K562 (cell line): ENCODE measurements at regions not wholly inside any gene's neighbourhood (a gene's known extent, or its start where the extent isn't known, plus 50 kb on each side); places are given as distances from the start of the nearest gene placed in this dataset.

Experiments
- ATAC-seq: fragments of 200-7000 bp; cut with Tn5 transposase; 3 replicates; pipeline ENCODE4 v1.9.1; 2020; ENCODE audit warnings: moderate library complexity
- BruUV-seq: library from RNA; stranded (reverse); fragments of 400-500 nt; replicated peaks from 2 replicates; lab custom pipeline; 2021; lab: Mats Ljungman, UMichigan
- CTCF ChIA-PET: fragments of 300-600 bp; formaldehyde crosslinking; extraction: SDS; loops from one replicate; lab custom pipeline; 2021; ENCODE audit warnings: low intra/inter-chr PET ratio; lab: Yijun Ruan, JAX
- POLR2A ChIA-PET: fragments of 300-600, 350-650 bp; sonication (Branson Sonifier 250); formaldehyde crosslinking; extraction: SDS; loops from one replicate; lab custom pipeline; 2021; ENCODE audit warnings: antibody characterized with exemption, inconsistent platforms; lab: Yijun Ruan, JAX
- DNase-seq, 4 experiments: peaks; one replicate each; pipeline versions ENCODE4 v3.0.0 to v3.0.0-alpha.2; 2011 to 2018; ENCODE audit warnings: low spot score in 3 of 4, mixed read lengths in 3 of 4; ENCODE audit errors: extremely low read depth in 1 of 4
- FAIRE-seq: peaks from 2 replicates; lab custom pipeline; 2011; peaks lifted over from hg19 to GRCh38; lab: Jason Lieb, UNC
- H2AFZ ChIP-seq: 2 replicates; pipeline ENCODE4 v1.6.0; 2011; ENCODE audit warnings: low read depth, low read length, control low read depth, inconsistent platforms
- H3K27ac ChIP-seq: fragments of 200-600 bp; 3 replicates; pipeline ENCODE4 v1.8.0; 2011; ENCODE audit warnings: low read depth, mild to moderate bottlenecking, control low read depth, inconsistent platforms, low read length, moderate library complexity, mixed read lengths; ENCODE audit errors: extremely low read depth
- H3K27me3 ChIP-seq, 2 experiments: fragments of 300-600 bp in 1 of 2; 2 replicates in 1 of 2; 3 replicates in 1 of 2; pipeline versions ENCODE4 v1.6.0 to v1.8.0; 2011; ENCODE audit warnings: inconsistent platforms in 2 of 2, low read length in 2 of 2, mild to moderate bottlenecking in 1 of 2, mixed read lengths in 1 of 2, moderate library complexity in 1 of 2; ENCODE audit not compliant: control insufficient read depth in 2 of 2, insufficient read depth in 2 of 2
- H3K36me3 ChIP-seq: fragments of 300-600 bp; 3 replicates; pipeline ENCODE4 v1.8.0; 2011; ENCODE audit warnings: mild to moderate bottlenecking, low read length, inconsistent platforms; ENCODE audit not compliant: control insufficient read depth, insufficient read depth
- H3K4me1 ChIP-seq, 2 experiments: fragments of 200-600 bp in 1 of 2; replicated peaks in 1 of 2; 2 replicates in 1 of 2; 3 replicates in 1 of 2; pipeline versions ENCODE4 v1.5.1 to v1.8.0; 2011; ENCODE audit warnings: inconsistent platforms in 2 of 2, low read length in 2 of 2, mild to moderate bottlenecking in 1 of 2, mixed read lengths in 1 of 2, moderate library complexity in 1 of 2; ENCODE audit not compliant: control insufficient read depth in 2 of 2, insufficient read depth in 2 of 2
- H3K4me2 ChIP-seq: 2 replicates; pipeline ENCODE4 v1.6.1; 2011; ENCODE audit warnings: low read length, control low read depth, inconsistent platforms, mixed read lengths; ENCODE audit not compliant: insufficient read depth
- H3K4me3 ChIP-seq: fragments of 200-600 bp; sonication (generic), shearing (Covaris generic); 2 replicates; pipeline ENCODE4 v1.5.1; 2016; ENCODE audit warnings: control low read depth, inconsistent platforms
- H3K79me2 ChIP-seq: fragments of 200-600 bp; 3 replicates; pipeline ENCODE4 v1.8.0; 2011; ENCODE audit warnings: low read length, inconsistent platforms; ENCODE audit not compliant: control insufficient read depth, insufficient read depth
- H3K9ac ChIP-seq, 2 experiments: 2 replicates each; pipeline versions ENCODE4 v1.6.0 to v1.6.1; 2011; ENCODE audit warnings: low read depth in 2 of 2, low read length in 2 of 2, control low read depth in 1 of 2, inconsistent platforms in 1 of 2, mild to moderate bottlenecking in 1 of 2, mixed read lengths in 1 of 2; ENCODE audit not compliant: insufficient read depth in 1 of 2
- H3K9me1 ChIP-seq: one replicate; pipeline ENCODE4 v1.6.0; 2011; ENCODE audit warnings: inconsistent platforms, mild to moderate bottlenecking, low read length, moderate library complexity; ENCODE audit not compliant: control insufficient read depth, insufficient read depth
- H3K9me3 ChIP-seq: replicated peaks from 2 replicates; pipeline ENCODE4 v1.5.1; 2011; ENCODE audit warnings: low read depth, low read length, inconsistent platforms; ENCODE audit not compliant: control insufficient read depth, insufficient read depth
- H4K20me1 ChIP-seq: replicated peaks from 2 replicates; pipeline ENCODE4 v1.6.1; 2011; ENCODE audit warnings: low read length, inconsistent platforms, mixed read lengths; ENCODE audit not compliant: control insufficient read depth, insufficient read depth
- FOXJ2 ChIP-seq: fragments of 200-800 bp; sonication (Bioruptor generic); IDR thresholded peaks from 2 replicates; pipeline ENCODE4 v1.6.1; 2016; ENCODE audit warnings: missing genetic modification characterization, missing compliant biosample characterization
- GABPA ChIP-seq: fragments of 200-800 bp; sonication (Bioruptor generic); conservative IDR thresholded peaks from 2 replicates; pipeline ENCODE4 v1.6.1; 2016; ENCODE audit warnings: low read depth, missing genetic modification characterization, missing compliant biosample characterization
- MIER1 ChIP-seq: fragments of 450-650 bp; IDR thresholded peaks from 2 replicates; pipeline ENCODE4 v1.6.1; 2016; ENCODE audit warnings: antibody characterized with exemption, mild to moderate bottlenecking, low read depth
- NCOA4 ChIP-seq: fragments of 450-650 bp; IDR thresholded peaks from 2 replicates; pipeline ENCODE4 v1.6.1; 2018; ENCODE audit warnings: mild to moderate bottlenecking; ENCODE audit not compliant: partially characterized antibody
- RHOXF2B ChIP-seq: fragments of 250-450 bp; sonication (Bioruptor Pico); conservative IDR thresholded peaks from 2 replicates; pipeline ENCODE4 v1.5.1; 2021
- TCF3 ChIP-seq: sonication (generic); formaldehyde crosslinking; IDR thresholded peaks from 2 replicates; pipeline ENCODE4 v1.4.0; 2020; ENCODE audit warnings: mild to moderate bottlenecking, missing genetic modification reagents
- ZNF324 ChIP-seq: fragments of 250-450 bp; sonication (Bioruptor Pico); IDR thresholded peaks from 2 replicates; pipeline ENCODE4 v1.4.0; 2020; ENCODE audit warnings: mild to moderate bottlenecking
- WGBS: fragments of 100-300 bp; shearing (Covaris generic); methylation state at CpG from one replicate; pipeline ENCODE4 v1.1.6; 2016; ENCODE audit warnings: low coverage, mixed read lengths; ENCODE audit not compliant: insufficient coverage; ENCODE audit errors: missing lambda C conversion rate; 5-methylcytosine and 5-hydroxymethylcytosine counted together
- in situ Hi-C: fragments of 300-500 bp; cut with MboI; formaldehyde crosslinking; loops from 4 replicates; pipeline ENCODE4 v1.15.0; 2018; ENCODE audit warnings: inconsistent platforms, mixed read lengths
- intact Hi-C: fragments of 100-400 bp; cut with micrococcal nuclease; formaldehyde crosslinking; loops from 2 replicates; pipeline ENCODE4 v1.14.2; 2022
- TF ChIP-seq, protein P1 (sequence below), 2 experiments: fragments of 450-650 bp in 1 of 2; sonication (generic) in 1 of 2; formaldehyde crosslinking; conservative IDR thresholded peaks; 2 replicates each; pipeline versions ENCODE4 v1.4.0 to v1.8.1; 2020 to 2022; ENCODE audit warnings: mild to moderate bottlenecking in 1 of 2, missing genetic modification reagents in 1 of 2
- TF ChIP-seq, protein P2 (sequence below): fragments of 450-650 bp; IDR thresholded peaks from 2 replicates; pipeline ENCODE4 v1.6.1; 2018; ENCODE audit not compliant: partially characterized antibody
- TF ChIP-seq, protein P3 (sequence below): fragments of 250-450 bp; sonication (Bioruptor Pico); IDR thresholded peaks from 2 replicates; pipeline ENCODE4 v1.9.0; 2021; ENCODE audit warnings: mild to moderate bottlenecking, inconsistent platforms

DNA sequence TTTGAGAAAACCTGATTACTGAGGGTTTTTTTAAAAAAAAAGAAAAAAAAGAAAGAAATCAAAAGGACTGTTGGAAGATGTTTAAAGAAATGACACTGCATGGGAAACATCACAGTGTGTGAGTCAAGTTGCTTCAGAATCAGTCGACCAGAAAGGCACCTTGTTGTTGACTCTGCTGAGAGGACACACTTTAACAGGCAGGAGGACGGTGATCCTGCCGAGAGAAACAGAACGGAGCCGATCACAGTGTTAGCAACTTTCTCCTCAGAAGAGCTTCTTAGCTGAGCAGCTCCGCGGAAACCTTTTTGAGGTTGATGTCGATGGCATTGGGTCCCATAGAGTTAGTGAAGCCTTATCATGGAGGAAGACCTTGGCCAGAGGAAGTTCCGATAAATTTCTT lies 538.7 kb downstream of the RBFOX1 start:
- no peak overlapping the region for H3K4me3 ChIP-seq
- in situ Hi-C loops: no loop called here
- no peaks in the 10 kb centered on the region for H3K79me2 ChIP-seq
- FAIRE-seq: no peak
- POLR2A ChIA-PET: no interaction called here
- H3K27me3 ChIP-seq: no peaks in the 10 kb centered on the region
- H2AFZ ChIP-seq: no peak overlapping the region
- H3K9ac ChIP-seq: no peak overlapping the region
- CTCF ChIA-PET: no interaction called here
- no peak overlapping the region for H3K27ac ChIP-seq
- intact Hi-C loops: no loop called here
- TF ChIP-seq, protein P1, sequence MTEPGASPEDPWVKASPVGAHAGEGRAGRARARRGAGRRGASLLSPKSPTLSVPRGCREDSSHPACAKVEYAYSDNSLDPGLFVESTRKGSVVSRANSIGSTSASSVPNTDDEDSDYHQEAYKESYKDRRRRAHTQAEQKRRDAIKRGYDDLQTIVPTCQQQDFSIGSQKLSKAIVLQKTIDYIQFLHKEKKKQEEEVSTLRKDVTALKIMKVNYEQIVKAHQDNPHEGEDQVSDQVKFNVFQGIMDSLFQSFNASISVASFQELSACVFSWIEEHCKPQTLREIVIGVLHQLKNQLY (CRISPR knock-in tag; conservative IDR thresholded peaks at IDR 0.05): no peak
- TF ChIP-seq, protein P2, sequence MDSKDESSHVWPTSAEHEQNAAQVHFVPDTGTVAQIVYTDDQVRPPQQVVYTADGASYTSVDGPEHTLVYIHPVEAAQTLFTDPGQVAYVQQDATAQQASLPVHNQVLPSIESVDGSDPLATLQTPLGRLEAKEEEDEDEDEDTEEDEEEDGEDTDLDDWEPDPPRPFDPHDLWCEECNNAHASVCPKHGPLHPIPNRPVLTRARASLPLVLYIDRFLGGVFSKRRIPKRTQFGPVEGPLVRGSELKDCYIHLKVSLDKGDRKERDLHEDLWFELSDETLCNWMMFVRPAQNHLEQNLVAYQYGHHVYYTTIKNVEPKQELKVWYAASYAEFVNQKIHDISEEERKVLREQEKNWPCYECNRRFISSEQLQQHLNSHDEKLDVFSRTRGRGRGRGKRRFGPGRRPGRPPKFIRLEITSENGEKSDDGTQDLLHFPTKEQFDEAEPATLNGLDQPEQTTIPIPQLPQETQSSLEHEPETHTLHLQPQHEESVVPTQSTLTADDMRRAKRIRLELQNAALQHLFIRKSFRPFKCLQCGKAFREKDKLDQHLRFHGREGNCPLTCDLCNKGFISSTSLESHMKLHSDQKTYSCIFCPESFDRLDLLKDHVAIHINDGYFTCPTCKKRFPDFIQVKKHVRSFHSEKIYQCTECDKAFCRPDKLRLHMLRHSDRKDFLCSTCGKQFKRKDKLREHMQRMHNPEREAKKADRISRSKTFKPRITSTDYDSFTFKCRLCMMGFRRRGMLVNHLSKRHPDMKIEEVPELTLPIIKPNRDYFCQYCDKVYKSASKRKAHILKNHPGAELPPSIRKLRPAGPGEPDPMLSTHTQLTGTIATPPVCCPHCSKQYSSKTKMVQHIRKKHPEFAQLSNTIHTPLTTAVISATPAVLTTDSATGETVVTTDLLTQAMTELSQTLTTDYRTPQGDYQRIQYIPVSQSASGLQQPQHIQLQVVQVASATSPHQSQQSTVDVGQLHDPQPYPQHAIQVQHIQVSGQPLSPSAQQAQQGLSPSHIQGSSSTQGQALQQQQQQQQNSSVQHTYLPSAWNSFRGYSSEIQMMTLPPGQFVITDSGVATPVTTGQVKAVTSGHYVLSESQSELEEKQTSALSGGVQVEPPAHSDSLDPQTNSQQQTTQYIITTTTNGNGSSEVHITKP: no peak
- TF ChIP-seq RHOXF2B (no peak), GABPA (tag) (no peak), TCF3 (no peak), FOXJ2 (no peak), MIER1 (no peak), ZNF324 (no peak), NCOA4 (no peak)
- TF ChIP-seq, protein P3, sequence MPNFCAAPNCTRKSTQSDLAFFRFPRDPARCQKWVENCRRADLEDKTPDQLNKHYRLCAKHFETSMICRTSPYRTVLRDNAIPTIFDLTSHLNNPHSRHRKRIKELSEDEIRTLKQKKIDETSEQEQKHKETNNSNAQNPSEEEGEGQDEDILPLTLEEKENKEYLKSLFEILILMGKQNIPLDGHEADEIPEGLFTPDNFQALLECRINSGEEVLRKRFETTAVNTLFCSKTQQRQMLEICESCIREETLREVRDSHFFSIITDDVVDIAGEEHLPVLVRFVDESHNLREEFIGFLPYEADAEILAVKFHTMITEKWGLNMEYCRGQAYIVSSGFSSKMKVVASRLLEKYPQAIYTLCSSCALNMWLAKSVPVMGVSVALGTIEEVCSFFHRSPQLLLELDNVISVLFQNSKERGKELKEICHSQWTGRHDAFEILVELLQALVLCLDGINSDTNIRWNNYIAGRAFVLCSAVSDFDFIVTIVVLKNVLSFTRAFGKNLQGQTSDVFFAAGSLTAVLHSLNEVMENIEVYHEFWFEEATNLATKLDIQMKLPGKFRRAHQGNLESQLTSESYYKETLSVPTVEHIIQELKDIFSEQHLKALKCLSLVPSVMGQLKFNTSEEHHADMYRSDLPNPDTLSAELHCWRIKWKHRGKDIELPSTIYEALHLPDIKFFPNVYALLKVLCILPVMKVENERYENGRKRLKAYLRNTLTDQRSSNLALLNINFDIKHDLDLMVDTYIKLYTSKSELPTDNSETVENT (CRISPR knock-in tag): no peak
- BruUV-seq: no TSS peak
- H3K36me3 ChIP-seq: peaks cover 7% of the 10 kb centered on the region; the same call in 2 of the 3 replicates
- DNase-seq: no peak
- H4K20me1 ChIP-seq: no peaks in the 10 kb centered on the region
- H3K9me3 ChIP-seq: no peaks in the 10 kb centered on the region
- ATAC-seq: no peak
- H3K4me1 ChIP-seq: no peaks in the 10 kb centered on the region
- 88% methylated on average over 9 of the region's 9 CpGs for WGBS
- no peaks in the 10 kb centered on the region for H3K9me1 ChIP-seq
- H3K4me2 ChIP-seq: no peak overlapping the region
